IPS-20b (cell line): ENCODE measurements at regions not wholly inside any gene's neighbourhood (a gene's known extent, or its start where the extent isn't known, plus 50 kb on each side); places are given as distances from the start of the nearest gene placed in this dataset.

Source experiments
- H3K27ac ChIP-seq: one replicate; pipeline ENCODE4 v1.5.1; 2013; ENCODE audit warnings: low read length
- H3K27me3 ChIP-seq: 2 replicates; pipeline ENCODE4 v1.6.1; 2013; ENCODE audit warnings: mild to moderate bottlenecking, low read length, inconsistent platforms; ENCODE audit not compliant: insufficient read depth
- H3K36me3 ChIP-seq: 2 replicates; pipeline ENCODE4 v1.6.1; 2013; ENCODE audit warnings: low read depth, mild to moderate bottlenecking, inconsistent platforms, low read length, moderate library complexity; ENCODE audit not compliant: insufficient read depth
- H3K4me1 ChIP-seq: 2 replicates; pipeline ENCODE4 v1.6.1; 2013; ENCODE audit warnings: mild to moderate bottlenecking, control low read depth, inconsistent platforms, low read length, moderate library complexity; ENCODE audit not compliant: insufficient read depth
- H3K4me3 ChIP-seq: 2 replicates; pipeline ENCODE4 v1.5.1; 2013; ENCODE audit warnings: mild to moderate bottlenecking, low read length, inconsistent platforms
- H3K9ac ChIP-seq: 2 replicates; pipeline ENCODE4 v1.6.1; 2013; ENCODE audit warnings: low read depth, mild to moderate bottlenecking, inconsistent platforms, low read length, moderate library complexity
- H3K9me3 ChIP-seq: 2 replicates; pipeline ENCODE4 v1.6.1; 2013; ENCODE audit warnings: mild to moderate bottlenecking, low read depth, low read length, inconsistent platforms; ENCODE audit not compliant: insufficient read depth

DNA sequence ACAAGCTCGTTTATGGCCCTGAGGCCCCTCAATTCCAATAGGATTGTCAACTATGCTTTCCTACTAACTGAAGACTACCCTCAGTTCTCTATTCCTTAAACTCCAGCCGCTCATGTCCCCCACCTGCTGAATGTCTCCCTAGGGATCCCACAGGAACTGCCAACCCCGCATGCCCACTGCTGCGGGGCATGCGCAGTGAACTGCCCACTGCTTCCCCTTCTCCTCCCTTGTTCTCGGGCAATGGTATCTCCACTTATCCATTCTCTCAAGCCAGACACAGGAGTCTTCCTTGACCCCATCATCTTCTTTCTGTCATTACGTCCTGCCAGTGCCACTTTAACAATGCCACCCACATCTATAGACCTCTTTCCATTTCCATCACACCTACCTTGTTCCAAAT lies 90.0 kb downstream of the FGF18 start:
- Histone ChIP-seq H3K27ac (no peak overlapping the region), H3K36me3 (no peaks in the 10 kb centered on the region), H3K9me3 (no peaks in the 10 kb centered on the region), H3K27me3 (no peaks in the 10 kb centered on the region), H3K4me1 (no peaks in the 10 kb centered on the region), H3K4me3 (no peak overlapping the region), H3K9ac (no peak overlapping the region)

DNA sequence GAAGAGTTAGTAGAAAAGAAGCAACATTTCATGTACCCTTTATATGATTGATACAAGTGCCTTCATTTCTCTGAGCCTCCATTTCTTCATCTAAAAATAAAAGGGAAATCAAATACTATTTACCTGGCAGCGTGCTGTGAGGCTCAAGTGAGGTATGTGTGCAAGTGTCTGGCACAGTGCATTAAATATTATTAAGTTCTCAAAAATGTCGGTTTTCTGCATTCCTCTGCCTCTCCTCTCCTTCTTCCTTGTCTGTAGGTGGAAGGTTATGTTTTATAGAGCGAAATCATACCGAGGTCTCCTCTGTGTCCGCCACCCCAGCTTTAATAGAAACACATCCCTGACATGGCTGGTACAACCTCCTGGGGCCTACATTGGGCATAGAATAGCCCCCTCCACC lies 93.0 kb downstream of the FGF18 start:
- Histone ChIP-seq H3K4me3 (no peak overlapping the region), H3K27me3 (no peaks in the 10 kb centered on the region), H3K27ac (no peak overlapping the region), H3K36me3 (no peaks in the 10 kb centered on the region), H3K4me1 (no peaks in the 10 kb centered on the region), H3K9ac (no peak overlapping the region), H3K9me3 (no peaks in the 10 kb centered on the region)

DNA sequence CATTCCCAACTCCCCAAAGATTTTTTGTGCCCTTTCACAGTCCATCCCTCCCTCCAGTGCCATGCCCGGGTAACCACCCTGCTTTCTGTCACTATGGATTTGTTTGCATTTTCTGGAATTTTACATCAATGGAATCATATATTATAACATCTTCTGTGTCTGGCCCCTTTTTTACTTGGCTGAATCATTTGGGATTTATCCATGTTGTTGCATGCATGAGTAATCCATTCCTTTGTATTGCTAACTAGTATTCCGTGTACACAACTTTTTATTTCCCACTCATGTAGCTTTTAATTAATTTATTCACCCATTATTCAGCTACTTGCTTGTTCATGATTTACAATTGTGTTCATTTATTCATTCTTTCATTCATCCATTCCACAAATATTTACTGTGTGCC lies 94.1 kb downstream of the FGF18 start:
- H3K4me1 ChIP-seq = no peaks in the 10 kb centered on the region

DNA sequence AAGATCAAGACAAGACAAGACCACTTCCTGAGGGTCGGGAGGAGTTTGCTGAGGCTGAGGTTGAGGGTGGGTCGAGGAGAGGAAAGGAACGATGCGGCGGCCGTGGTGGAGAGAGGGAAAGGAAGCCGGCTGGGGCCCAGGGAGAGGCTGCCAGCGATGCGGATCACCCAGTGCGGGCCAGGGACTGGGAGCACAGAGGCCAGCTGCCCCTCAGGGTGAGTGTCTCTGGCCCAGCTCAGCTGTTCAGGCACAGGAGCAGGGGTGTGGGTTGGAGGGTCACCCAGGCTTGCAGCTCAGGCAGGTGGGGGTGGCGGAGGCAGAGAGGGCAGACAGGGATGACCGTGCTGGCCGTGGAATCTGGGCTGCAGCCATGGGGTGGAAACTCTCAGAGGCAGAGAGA lies 99.5 kb downstream of the FGF18 start:
- Histone ChIP-seq H3K27ac (no peak overlapping the region), H3K36me3 (no peaks in the 10 kb centered on the region), H3K4me1 (peaks cover 23% of the 10 kb centered on the region), H3K27me3 (peaks cover 10% of the 10 kb centered on the region), H3K9ac (no peak overlapping the region), H3K4me3 (no peak overlapping the region), H3K9me3 (no peaks in the 10 kb centered on the region)

More for the DNA sequence above, 94.1 kb downstream of the FGF18 start:
- Histone ChIP-seq H3K27ac (no peak overlapping the region), H3K27me3 (no peaks in the 10 kb centered on the region), H3K9ac (no peak overlapping the region), H3K4me3 (no peak overlapping the region), H3K36me3 (no peaks in the 10 kb centered on the region), H3K9me3 (no peaks in the 10 kb centered on the region)

DNA sequence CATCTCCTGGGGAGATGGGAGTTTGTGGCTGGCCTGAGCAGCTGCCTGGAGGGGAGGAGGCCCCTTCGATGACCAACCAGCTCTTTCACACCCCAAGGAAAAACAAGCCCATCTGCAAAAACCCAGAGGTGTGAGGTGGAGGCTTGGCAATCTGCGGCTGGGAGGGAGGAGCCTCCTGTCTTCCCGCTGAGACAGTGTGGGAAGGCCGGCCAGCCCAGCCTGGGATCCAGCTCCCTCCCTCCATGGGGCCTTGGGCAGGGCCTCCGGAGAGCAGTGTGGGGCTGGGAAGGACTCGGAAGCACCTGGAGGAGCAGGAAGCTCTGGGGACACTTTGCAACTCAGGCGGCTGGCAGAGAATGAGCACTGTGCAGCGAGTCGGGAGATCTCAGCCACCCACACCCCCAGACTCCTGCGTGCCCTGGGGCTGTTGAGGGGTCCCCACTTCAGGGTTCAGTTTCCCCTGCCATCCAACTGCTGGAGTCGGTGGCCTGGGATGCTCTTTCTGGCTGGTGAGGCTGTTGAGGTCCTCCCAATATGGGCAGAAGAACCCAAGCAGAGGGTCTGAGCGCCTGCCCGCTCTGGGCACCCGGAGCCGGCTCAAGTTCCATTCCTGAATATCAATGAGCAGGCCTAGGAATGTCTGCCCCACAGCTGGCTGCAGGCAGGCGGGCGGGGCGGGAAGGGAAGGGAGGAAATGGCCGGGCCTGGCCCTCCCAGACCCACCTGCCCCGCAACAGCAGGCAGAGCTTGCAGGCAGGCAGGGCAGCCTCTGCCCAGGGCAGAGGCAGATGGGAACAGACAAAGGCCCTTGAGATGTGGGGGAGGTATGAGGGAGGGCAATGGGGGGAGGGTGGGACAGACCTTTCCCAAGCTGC lies 101.1 kb downstream of the FGF18 start:
- H3K9ac ChIP-seq = peak overlapping the region; percentile 57; the same call in 1 of the 2 replicates
- H3K4me1 ChIP-seq = peaks cover 23% of the 10 kb centered on the region
- H3K4me3 ChIP-seq = peak overlapping the region; percentile 51; the same call in 1 of the 2 replicates
- H3K27me3 ChIP-seq = peaks cover 10% of the 10 kb centered on the region
- H3K9me3 ChIP-seq = no peaks in the 10 kb centered on the region
- no peaks in the 10 kb centered on the region for H3K36me3 ChIP-seq
- H3K27ac ChIP-seq = no peak overlapping the region

DNA sequence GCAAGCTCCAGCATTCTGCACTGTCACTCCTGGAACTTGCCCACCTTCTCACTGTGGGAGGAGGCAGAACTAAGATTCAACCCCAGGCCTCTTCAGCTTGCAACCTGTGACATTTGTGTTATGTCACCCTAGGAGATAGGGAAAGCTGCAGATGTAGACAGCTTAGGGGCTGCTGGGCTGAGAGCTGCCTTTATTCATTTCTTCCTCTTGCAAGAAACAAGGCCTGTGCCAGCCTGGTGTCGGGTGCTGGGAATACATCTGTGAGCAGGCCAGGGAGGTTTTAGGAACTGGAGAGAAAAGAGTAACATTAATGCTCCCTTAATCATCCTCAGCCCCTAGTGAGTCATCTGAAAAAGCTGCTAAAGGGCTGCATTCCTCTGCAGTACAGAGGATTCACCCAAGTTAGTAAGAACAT lies 101.8 kb downstream of the FGF18 start:
- Histone ChIP-seq H3K27ac (no peak overlapping the region), H3K9me3 (no peaks in the 10 kb centered on the region), H3K9ac (peak overlapping the region; percentile 46; the same call in 1 of the 2 replicates), H3K4me1 (peaks cover 23% of the 10 kb centered on the region), H3K27me3 (peaks cover 10% of the 10 kb centered on the region), H3K36me3 (no peaks in the 10 kb centered on the region), H3K4me3 (no peak overlapping the region; the same call in 1 of the 2 replicates)

DNA sequence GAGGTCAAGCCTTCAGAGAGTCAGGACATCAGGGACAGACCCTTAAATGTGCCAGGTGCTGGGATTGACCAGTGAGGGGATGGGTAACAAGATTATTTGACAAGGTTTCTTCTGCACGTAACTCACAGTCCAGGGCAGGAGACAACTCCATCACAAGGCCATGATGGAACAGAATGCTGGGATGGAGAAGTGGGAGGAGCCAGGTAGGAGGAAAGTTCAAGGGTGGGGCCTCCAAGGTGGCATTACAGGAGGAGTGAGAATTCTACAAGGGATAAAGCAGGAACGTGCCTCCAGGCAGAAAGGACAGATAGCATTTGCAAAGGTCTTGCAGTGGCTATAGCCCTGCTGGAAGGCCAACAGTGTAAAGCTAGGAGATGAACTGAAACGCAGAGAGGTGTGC lies 102.2 kb downstream of the FGF18 start:
- H3K27me3 ChIP-seq = peaks cover 10% of the 10 kb centered on the region
- H3K4me3 ChIP-seq = no peak overlapping the region
- H3K9ac ChIP-seq = no peak overlapping the region; the same call in 1 of the 2 replicates
- H3K9me3 ChIP-seq = no peaks in the 10 kb centered on the region
- H3K36me3 ChIP-seq = no peaks in the 10 kb centered on the region
- H3K4me1 ChIP-seq = peaks cover 23% of the 10 kb centered on the region
- H3K27ac ChIP-seq = no peak overlapping the region

DNA sequence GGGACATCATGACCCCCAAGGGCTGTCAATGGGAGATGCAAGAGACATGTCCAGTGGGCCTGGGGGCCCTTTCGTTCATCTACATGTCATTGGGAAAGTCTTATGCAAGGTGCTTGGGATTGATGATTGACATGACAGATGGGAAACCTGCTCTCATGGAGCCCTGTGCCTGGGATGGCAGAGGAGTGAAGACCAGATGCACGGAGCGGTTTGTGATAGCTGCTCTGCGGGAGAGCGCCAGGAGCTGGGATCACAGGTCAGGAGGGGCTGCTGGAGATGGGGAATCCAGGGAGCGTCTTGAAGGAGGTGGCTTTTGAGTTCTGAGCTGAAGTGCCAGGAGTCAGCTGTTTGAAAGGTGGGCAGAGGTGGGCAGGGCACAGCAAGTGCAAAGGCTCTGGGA lies 104.3 kb downstream of the FGF18 start:
- H3K27me3 ChIP-seq = peaks cover 10% of the 10 kb centered on the region
- H3K9me3 ChIP-seq = no peaks in the 10 kb centered on the region
- H3K9ac ChIP-seq = no peak overlapping the region
- H3K4me3 ChIP-seq = no peak overlapping the region
- no peak overlapping the region for H3K27ac ChIP-seq
- peaks cover 23% of the 10 kb centered on the region for H3K4me1 ChIP-seq
- H3K36me3 ChIP-seq = no peaks in the 10 kb centered on the region

DNA sequence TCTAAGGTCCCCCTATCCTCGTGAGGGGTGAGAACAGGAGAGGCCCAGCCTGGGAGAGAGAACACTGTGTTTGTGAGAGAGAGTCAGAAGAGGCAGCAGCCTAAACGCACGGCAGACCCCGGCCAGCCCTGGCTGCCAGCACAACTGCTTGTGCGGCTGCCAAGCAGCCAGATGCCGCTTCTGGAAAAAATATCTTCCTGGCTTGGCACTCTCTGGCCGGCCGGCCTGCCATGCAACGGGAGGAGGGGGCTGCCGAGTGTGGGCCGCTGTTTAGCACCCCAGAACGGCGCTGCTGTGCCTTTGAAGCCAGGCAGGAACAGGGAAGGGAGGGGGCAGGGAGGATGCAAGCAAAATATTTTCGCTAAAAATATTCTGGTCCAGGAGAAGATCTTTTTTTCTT lies 105.0 kb downstream of the FGF18 start:
- H3K9me3 ChIP-seq = no peaks in the 10 kb centered on the region
- H3K4me3 ChIP-seq = no peak overlapping the region
- no peak overlapping the region for H3K9ac ChIP-seq
- no peaks in the 10 kb centered on the region for H3K36me3 ChIP-seq
- peaks cover 6% of the 10 kb centered on the region for H3K27me3 ChIP-seq
- H3K4me1 ChIP-seq = peaks cover 23% of the 10 kb centered on the region
- no peak overlapping the region for H3K27ac ChIP-seq

DNA sequence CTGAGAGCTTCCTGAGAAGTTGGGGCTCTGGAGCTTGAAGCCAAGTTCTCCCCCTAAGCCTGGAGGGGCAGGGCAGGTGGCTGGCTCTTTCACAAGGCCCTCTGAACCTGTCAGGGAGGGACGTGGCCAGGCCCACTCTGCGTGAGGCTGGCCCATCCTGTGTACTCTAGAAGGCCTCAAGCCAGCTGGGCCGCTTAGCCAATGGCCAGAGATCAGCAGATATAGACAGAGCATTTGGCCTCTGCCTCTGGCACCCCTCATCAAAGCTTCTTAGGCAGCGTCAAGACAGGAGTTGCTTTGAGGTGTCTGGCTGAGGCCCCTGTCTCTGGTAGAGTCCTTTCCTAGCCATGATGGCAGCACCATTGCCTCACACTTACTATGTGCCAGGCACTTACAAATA lies 105.6 kb downstream of the FGF18 start:
- no peaks in the 10 kb centered on the region for H3K27me3 ChIP-seq
- no peaks in the 10 kb centered on the region for H3K36me3 ChIP-seq
- no peak overlapping the region for H3K4me3 ChIP-seq
- no peak overlapping the region for H3K9ac ChIP-seq
- peaks cover 20% of the 10 kb centered on the region for H3K4me1 ChIP-seq
- H3K9me3 ChIP-seq = no peaks in the 10 kb centered on the region
- no peak overlapping the region for H3K27ac ChIP-seq

DNA sequence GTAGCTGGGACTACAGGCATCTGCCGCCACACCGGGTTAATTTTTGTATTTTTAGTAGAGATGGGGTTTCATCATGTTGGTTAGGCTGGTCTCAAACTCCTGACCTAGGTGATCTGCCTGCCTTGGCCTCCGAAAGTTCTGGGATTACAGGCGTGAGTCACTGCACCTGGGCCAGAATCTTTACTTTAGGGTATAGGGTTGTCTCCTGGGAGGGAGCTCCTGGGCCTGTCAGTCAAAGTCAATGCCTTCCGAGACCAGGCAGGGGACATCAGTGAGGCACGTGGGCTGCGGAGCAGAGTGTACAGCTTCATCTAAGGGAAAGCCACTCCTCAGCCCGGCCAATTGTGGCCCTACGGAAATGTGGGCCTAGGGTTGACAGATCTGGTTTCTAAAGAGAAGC lies 108.6 kb downstream of the FGF18 start:
- no peaks in the 10 kb centered on the region for H3K36me3 ChIP-seq
- no peaks in the 10 kb centered on the region for H3K4me1 ChIP-seq

DNA sequence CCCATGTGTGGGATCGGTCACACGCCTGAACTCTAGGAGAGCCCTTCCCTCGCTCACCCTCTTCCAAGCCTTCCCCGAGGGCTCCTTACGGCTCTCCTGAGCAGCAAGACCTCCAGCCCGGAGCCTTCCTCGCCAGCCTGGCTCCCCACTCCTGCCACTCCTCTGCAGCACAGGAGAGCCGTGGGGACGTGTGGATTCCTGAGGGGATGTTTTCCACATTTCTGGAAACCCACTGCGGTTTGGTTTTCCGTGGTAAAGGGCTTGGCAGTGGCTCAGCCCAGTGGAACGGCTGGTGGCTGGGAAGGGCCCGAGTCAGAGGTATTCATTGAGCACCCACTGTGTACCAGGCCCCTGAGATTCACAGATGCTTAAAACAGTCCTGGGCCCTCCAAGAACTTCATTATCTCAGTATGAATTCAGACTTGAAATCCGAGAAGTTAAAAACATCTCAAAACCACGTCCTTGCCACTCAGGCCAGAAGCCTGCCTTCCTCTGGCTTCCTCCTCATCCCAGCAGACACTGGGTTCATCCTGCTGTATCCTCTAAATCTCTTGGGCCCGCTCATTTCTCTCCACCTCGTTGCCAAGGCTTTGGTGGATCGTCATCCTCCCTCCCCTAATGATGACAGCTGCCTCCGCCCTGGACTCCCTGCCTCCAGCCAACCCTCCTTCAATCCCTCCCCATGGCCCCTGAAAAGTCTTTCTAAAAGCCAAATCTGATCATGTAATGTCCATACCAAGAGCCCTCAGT lies 109.6 kb downstream of the FGF18 start:
- Histone ChIP-seq H3K9ac (no peak overlapping the region), H3K4me1 (peaks cover 1% of the 10 kb centered on the region; the same call in 1 of the 2 replicates), H3K27ac (no peak overlapping the region), H3K36me3 (no peaks in the 10 kb centered on the region), H3K4me3 (no peak overlapping the region), H3K9me3 (no peaks in the 10 kb centered on the region), H3K27me3 (no peaks in the 10 kb centered on the region)

More for the DNA sequence above, 108.6 kb downstream of the FGF18 start:
- Histone ChIP-seq H3K9ac (no peak overlapping the region), H3K27ac (no peak overlapping the region), H3K27me3 (no peaks in the 10 kb centered on the region), H3K4me3 (no peak overlapping the region), H3K9me3 (no peaks in the 10 kb centered on the region)
